Kidney (tissue), 13 donors: ENCODE measurements at regions not wholly inside any gene's neighbourhood (a gene's known extent, or its start where the extent isn't known, plus 50 kb on each side); places are given as distances from the start of the nearest gene placed in this dataset.
A peak's percentile ranks its signal among the peaks of the same experiment; 100 is the strongest.

Experiments used
- DNase-seq, 5 donors: peaks; one replicate each; pipeline ENCODE4 v3.0.0-alpha.2; 2013 to 2020
- FAIRE-seq: peaks from 2 replicates; lab custom pipeline; 2012; peaks lifted over from hg19 to GRCh38; lab: Jason Lieb, UNC
- H3K27ac ChIP-seq, 2 donors: one replicate each; pipeline ENCODE4 v1.7.0; 2013; ENCODE audit warnings: low read depth in 2 of 2, low read length in 2 of 2, inconsistent platforms in 1 of 2
- H3K27me3 ChIP-seq: one replicate; pipeline ENCODE4 v1.7.1; 2013; ENCODE audit warnings: low read length, inconsistent platforms; ENCODE audit not compliant: control insufficient read depth, insufficient read depth
- H3K36me3 ChIP-seq, 3 donors: one replicate each; pipeline versions ENCODE4 v1.7.0 to v1.7.1; 2013; ENCODE audit warnings: low read length in 3 of 3, control low read depth in 1 of 3, inconsistent platforms in 1 of 3; ENCODE audit not compliant: insufficient read depth in 3 of 3, control insufficient read depth in 2 of 3
- H3K4me1 ChIP-seq, 3 donors: one replicate each; pipeline versions ENCODE4 v1.7.0 to v1.7.1; 2013; ENCODE audit warnings: low read length in 3 of 3, inconsistent platforms in 1 of 3, low read depth in 1 of 3; ENCODE audit not compliant: control insufficient read depth in 2 of 3, insufficient read depth in 2 of 3
- H3K4me3 ChIP-seq, 3 donors: one replicate each; pipeline versions ENCODE4 v1.7.0 to v1.8.1; 2013; ENCODE audit warnings: low read length in 3 of 3, control low read depth in 1 of 3, inconsistent platforms in 1 of 3
- H3K9ac ChIP-seq, 3 donors: one replicate each; pipeline versions ENCODE4 v1.7.0 to v1.7.1; 2013; ENCODE audit warnings: low read length in 3 of 3, control low read depth in 1 of 3, inconsistent platforms in 1 of 3
- H3K9me3 ChIP-seq, 3 donors: one replicate each; pipeline versions ENCODE4 v1.7.0 to v1.7.1; 2013; ENCODE audit warnings: low read length in 3 of 3, control low read depth in 1 of 3, inconsistent platforms in 1 of 3; ENCODE audit not compliant: control insufficient read depth in 2 of 3, insufficient read depth in 1 of 3
- intact Hi-C: fragments of 100-400 bp; cut with DNase I; formaldehyde crosslinking; loops from one replicate; pipeline ENCODE4 v1.11.1; 2022
- TF ChIP-seq, protein P1 (sequence below): IDR thresholded peaks from 3 replicates; pipeline ENCODE4 v1.5.1; 2012; ENCODE audit warnings: mild to moderate bottlenecking, moderate library complexity, borderline replicate concordance; ENCODE audit not compliant: insufficient read depth; ENCODE audit errors: extremely low read depth
- donor health status: control.
- donor health status: control.
- donor health status: control.
- donor health status: control.
- donor health status: control.
- donor health status: DM: yes; HTN: yes; CAD: no.
- donor health status: Normal renal cell carcinoma (clear cell type).

DNA sequence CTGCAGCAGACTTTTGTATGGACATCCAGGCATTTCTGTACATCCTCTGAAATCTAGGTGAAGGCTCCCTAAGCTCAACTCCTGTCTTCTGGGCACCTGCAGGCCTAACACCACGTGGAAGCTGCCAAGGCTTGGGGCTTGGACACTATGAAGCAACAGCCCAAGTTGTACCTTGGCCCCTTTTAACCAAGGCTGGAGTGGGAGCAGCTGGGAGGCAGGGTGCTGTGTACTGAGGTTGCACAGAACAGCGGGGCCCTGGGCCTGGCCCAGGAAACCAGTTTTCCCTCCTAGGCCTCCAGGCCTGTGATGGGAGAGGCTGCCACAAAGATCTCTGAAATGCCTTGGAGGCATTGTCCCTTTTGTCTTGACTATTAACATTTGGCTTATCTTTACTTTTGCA lies 214.4 kb upstream of the LRIG3 start:
- Histone ChIP-seq H3K9me3 (no peaks in the 10 kb centered on the region), H3K9ac (no peak overlapping the region), H3K4me1 (no peaks in the 10 kb centered on the region), H3K27me3 (no peaks in the 10 kb centered on the region), H3K4me3 (no peak overlapping the region), H3K36me3 (no peaks in the 10 kb centered on the region), H3K27ac (no peak overlapping the region)
- intact Hi-C loops, result no loop called here
- DNase-seq, result no peak
- no peak for FAIRE-seq
- TF ChIP-seq, protein P1, sequence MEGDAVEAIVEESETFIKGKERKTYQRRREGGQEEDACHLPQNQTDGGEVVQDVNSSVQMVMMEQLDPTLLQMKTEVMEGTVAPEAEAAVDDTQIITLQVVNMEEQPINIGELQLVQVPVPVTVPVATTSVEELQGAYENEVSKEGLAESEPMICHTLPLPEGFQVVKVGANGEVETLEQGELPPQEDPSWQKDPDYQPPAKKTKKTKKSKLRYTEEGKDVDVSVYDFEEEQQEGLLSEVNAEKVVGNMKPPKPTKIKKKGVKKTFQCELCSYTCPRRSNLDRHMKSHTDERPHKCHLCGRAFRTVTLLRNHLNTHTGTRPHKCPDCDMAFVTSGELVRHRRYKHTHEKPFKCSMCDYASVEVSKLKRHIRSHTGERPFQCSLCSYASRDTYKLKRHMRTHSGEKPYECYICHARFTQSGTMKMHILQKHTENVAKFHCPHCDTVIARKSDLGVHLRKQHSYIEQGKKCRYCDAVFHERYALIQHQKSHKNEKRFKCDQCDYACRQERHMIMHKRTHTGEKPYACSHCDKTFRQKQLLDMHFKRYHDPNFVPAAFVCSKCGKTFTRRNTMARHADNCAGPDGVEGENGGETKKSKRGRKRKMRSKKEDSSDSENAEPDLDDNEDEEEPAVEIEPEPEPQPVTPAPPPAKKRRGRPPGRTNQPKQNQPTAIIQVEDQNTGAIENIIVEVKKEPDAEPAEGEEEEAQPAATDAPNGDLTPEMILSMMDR, result no peak

DNA sequence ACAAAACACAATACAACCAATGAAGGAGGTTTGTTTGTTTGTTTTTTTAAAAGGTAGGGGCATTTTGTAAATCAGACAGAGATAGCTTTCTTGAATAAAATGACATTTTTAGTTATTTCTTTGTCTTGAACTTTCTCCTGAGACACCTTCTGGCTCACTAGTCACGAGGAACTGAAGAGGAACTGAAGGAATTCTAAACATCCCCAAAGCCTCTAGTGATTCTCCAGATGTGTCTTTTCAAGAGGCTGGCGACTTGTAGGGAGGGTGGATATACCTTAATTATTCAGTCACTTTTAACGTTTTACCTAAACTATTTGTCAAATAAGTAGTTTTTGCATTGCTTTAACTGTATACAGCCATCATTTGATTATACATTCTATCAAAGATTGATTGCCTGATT lies 211.2 kb upstream of the LRIG3 start:
- no peak for FAIRE-seq
- no peak overlapping the region for H3K27ac ChIP-seq
- intact Hi-C loops, result no loop called here

GRCh38 chr12:59122784-59123183 lies 202.5 kb upstream of the LRIG3 start:
- DNase-seq, result no peak
- Histone ChIP-seq H3K9me3 (no peaks in the 10 kb centered on the region), H3K27me3 (no peaks in the 10 kb centered on the region), H3K4me1 (no peaks in the 10 kb centered on the region), H3K27ac (no peak overlapping the region), H3K36me3 (no peaks in the 10 kb centered on the region), H3K4me3 (no peak overlapping the region), H3K9ac (no peak overlapping the region)
- intact Hi-C loops, result no loop called here
- FAIRE-seq, result no peak
- TF ChIP-seq, protein P1, result no peak

More for the DNA sequence above, 211.2 kb upstream of the LRIG3 start:
- Histone ChIP-seq H3K27me3 (no peaks in the 10 kb centered on the region), H3K9ac (no peak overlapping the region), H3K9me3 (no peaks in the 10 kb centered on the region), H3K4me3 (no peak overlapping the region), H3K36me3 (no peaks in the 10 kb centered on the region), H3K4me1 (no peaks in the 10 kb centered on the region)
- peak in 2 of 5 donors; percentile 46 to 60 for DNase-seq
- TF ChIP-seq, protein P1, result no peak

- FAIRE-seq (no peak), DNase-seq (no peak)
- Histone ChIP-seq H3K4me3 (no peak overlapping the region), H3K36me3 (no peaks in the 10 kb centered on the region), H3K9me3 (no peaks in the 10 kb centered on the region), H3K27me3 (no peaks in the 10 kb centered on the region), H3K9ac (no peak overlapping the region), H3K27ac (no peak overlapping the region), H3K4me1 (no peaks in the 10 kb centered on the region)
- intact Hi-C loops, result no loop called here
- TF ChIP-seq, protein P1, result no peak
Measured at GRCh38 chr12:59121451-59121850, 201.1 kb upstream of the LRIG3 start.
